Right hindlimb (tissue), 1 donor: ENCODE measurements at regions not wholly inside any gene's neighbourhood (a gene's known extent, or its start where the extent isn't known, plus 50 kb on each side); places are given as distances from the start of the nearest gene placed in this dataset.
"Not testable (repeated sequence)": the region's sequence is repeated elsewhere in the genome, so short reads cannot be mapped to it uniquely, and the experiment has no call there.

Experiments used
- DNase-seq: peaks from one replicate; pipeline ENCODE4 v3.0.0-alpha.2; 2018

- DNase-seq = not testable (repeated sequence)
These were observed 179.5 kb upstream of the PROX1 start for GRCh38 chr1:213808288-213808687.

DNA sequence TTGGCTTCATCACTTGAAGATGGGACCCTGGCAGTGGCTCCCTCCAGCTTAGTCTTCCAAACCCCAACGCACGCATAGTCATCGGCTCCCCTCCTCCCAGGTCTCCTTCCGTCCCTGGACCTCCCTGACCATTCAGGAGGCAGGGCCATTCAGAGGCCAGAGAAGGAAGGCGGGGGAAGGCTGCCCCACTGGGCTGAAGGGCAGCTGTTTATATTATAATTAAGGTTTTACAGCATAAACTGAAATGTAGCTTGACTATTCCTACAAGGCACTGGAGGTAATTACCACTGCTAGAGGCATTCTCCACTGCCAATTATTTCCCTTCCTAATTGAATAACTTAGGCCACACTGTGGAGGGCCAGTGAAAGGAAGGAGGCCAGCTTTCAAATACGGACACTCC, 170.6 kb upstream of the PROX1 start:
- DNase-seq = no peak

GRCh38 chr1:213820362-213821149, 167.2 kb upstream of the PROX1 start:
- no peak for DNase-seq

GRCh38 chr1:213821175-213821942, 166.4 kb upstream of the PROX1 start:
- DNase-seq = no peak

DNA sequence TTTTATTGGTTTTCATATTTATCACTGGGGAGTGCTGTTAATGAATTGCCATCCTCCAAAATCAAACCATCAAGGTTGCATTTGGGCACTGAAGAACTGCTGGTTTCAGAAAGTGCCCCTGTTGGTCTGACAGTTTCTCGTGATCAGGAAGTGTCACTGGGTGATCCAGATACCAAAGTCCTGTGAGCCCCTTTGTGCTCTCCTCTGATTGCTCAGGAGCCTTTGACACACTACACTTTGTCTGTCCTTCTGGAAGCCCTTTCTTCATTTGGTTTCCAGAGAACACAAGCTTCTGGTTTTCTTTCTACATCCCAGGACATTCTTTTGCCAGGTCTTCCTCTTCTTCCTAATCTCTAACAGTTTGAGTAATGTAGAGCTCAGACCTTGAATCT, 165.8 kb upstream of the PROX1 start:
- DNase-seq = no peak

DNA sequence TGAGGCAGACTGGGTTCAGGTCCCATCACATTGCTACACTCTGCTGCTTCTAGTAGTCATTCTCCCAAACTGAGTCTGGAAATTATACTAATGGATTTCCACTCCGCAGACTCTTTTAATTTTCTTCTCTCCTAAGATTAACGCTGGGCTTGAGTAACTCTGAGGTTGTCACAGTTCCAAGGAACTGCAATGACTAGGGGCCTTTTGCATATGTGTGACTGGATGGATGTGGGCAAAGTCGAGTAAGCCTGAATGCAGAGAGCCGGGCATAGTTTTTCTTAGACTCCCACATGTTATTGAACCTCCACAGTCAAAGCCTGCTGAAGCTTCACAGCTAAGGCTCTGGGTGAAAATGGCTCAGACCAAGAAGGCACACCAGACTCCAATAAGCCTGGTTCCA, 160.9 kb upstream of the PROX1 start:
- no peak for DNase-seq

DNA sequence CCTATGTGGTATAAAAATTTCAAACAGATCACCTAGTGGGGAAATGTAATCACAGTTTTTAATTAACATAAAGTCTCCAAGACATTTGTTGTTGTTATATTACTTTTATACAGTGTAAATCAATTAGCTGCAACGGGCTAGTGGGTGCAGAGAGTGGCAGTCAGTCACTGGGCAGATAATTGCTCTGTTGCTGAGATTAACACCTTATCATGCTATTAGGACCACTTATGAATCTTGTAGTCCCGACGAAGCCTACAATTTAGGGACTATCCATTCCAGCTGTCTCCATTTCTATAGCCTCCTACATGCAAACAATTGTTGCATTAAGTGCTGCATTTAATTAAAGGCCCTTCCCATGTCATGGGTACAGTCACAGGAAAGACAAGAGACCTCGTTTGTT, 158.9 kb upstream of the PROX1 start:
- DNase-seq = no peak

- no peak for DNase-seq
These were observed 158.0 kb upstream of the PROX1 start for GRCh38 chr1:213829780-213830179.

DNA sequence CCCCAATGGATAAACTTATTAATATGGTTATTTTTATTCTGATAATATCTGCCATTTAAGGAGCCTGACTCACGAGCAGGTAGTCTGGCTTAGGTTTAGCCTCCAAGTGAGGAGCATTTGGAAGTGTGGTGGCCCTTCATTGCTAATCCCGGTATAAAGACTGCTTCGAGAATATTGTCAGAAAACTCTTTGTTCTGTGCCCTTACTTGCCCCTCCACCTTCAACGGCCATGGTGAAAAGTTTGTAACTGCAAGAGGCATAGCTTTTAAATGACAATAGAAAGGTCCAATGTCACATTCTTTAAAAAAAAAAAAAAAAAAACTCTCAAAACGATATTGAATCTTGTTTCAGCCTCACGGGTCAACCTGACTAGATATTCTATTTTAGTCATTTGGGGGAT, 157.4 kb upstream of the PROX1 start:
- no peak for DNase-seq

DNA sequence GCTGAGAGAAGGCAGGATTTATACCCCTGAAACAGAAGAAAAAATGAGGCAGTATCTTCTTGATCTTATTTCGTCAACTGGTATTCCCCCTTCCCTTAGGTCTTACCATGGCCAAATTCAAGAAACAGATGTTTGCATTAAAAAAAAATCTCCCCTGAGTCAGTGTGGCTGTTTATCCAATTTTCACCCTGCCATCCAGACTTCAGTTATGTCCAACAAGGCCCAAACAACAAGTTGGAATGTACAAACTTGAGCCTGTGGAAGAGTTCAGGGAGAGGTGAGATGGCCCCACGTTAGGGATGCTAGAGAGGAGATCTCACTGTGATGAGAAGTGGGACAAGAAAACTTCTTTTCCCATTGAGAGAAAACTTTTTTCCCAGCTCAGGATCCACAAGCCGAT, 147.2 kb upstream of the PROX1 start:
- DNase-seq = no peak

- DNase-seq = no peak
These were observed 143.1 kb upstream of the PROX1 start for GRCh38 chr1:213844632-213845031.

- no peak for DNase-seq
These were observed 135.7 kb upstream of the PROX1 start for GRCh38 chr1:213852107-213852506.

GRCh38 chr1:213858581-213858980, 129.2 kb upstream of the PROX1 start:
- DNase-seq = no peak

- no peak for DNase-seq
These were observed 125.9 kb upstream of the PROX1 start for GRCh38 chr1:213861841-213862240.

DNA sequence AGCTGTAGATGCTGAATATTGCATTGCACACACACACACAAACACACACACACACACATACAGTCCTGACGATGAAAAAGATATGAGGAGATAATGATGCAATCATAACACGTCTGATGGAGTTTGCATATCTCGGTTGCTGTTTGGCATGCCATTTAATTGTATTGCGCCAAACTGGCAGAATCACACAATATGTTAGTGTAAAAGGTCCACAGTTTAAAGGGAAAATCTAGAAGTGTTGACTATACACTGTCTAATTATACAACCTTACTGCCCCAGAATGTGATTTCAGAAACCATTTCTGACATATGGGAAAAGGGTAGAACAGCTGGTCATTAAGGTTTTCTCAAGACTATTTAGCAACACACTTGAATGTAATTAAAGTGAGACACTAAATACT, 123.7 kb upstream of the PROX1 start:
- no peak for DNase-seq

DNA sequence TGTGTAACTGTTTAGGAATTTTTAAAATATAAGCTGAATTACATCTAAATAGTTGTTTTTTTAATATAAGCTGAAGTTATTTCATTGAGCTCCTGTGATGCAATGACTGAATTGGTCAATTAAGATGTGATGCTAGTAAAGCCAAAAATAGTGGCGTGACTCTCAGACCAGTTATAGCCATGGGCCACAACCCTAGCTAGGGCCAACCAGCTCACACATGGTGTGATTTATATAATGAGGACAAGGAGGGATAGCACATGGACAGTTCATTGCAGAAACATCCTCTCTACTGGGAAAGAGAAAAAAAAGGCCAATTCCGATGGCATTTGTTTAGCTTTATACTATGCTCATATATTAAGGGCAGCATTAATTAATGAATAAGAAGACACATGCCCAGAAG, 119.3 kb upstream of the PROX1 start:
- no peak for DNase-seq

- no peak for DNase-seq
These were observed 116.6 kb upstream of the PROX1 start for GRCh38 chr1:213871179-213871578.

GRCh38 chr1:213874789-213875188, 113.0 kb upstream of the PROX1 start:
- DNase-seq = no peak

- no peak for DNase-seq
These were observed 111.2 kb upstream of the PROX1 start for GRCh38 chr1:213876531-213876930.

- no peak for DNase-seq
These were observed 104.2 kb upstream of the PROX1 start for GRCh38 chr1:213883618-213884017.

- no peak for DNase-seq
These were observed 103.4 kb upstream of the PROX1 start for GRCh38 chr1:213884402-213884801.

DNA sequence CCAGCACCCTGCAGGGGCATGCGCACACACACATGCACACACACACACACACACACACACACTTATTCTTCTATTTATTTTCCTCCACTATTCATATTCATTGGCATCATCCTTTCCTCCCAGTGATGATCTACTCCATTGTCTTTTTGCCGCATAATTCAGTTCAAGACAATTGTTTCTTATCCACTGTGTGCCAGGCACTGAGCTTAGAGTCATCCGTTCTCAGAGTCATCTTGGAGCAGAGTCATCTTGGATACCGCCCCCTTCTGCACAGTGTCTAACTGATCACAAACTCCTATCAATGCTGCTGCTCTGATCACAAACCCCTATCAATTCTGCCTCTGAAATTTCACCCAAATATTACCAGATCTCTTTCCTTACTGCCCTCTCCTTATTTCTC, 102.8 kb upstream of the PROX1 start:
- no peak for DNase-seq

GRCh38 chr1:213887842-213888241, 99.9 kb upstream of the PROX1 start:
- no peak for DNase-seq
